ENCODE measurements at regions not wholly inside any gene's neighbourhood (a gene's known extent, or its start where the extent isn't known, plus 50 kb on each side); places are given as distances from the start of the nearest gene placed in this dataset.

- 41 to 57% methylated on average over 11 to 14 of the region's 15 CpGs for WGBS, 2 donors (ENCODE audit: low coverage in 1 of 2)
- H3K36me3 ChIP-seq, result no peaks in the 10 kb centered on the region
- ATAC-seq, result no peak
- peaks cover 0 to 4% (median 0%) of the 10 kb centered on the region in 3 donors for H3K9me3 ChIP-seq
- H3K27ac ChIP-seq, result no peak overlapping the region
- H3K4me1 ChIP-seq, result no peaks in the 10 kb centered on the region
- no peak overlapping the region for H3K4me3 ChIP-seq
- H3K27me3 ChIP-seq, result no peaks in the 10 kb centered on the region
- TF ChIP-seq POLR2AphosphoS5 (IDR thresholded peaks at IDR 0.05) (no peak), CTCF (IDR thresholded peaks at IDR 0.05) (no peak)
Measured at GRCh38 chr10:2476218-2476811, 591.0 kb upstream of the PFKP start.

GRCh38 chr10:2475711-2476217 is 591.6 kb upstream of the PFKP start:
- no peak for ATAC-seq
- no peaks in the 10 kb centered on the region for H3K27me3 ChIP-seq
- no peaks in the 10 kb centered on the region for H3K36me3 ChIP-seq
- no peak for TF ChIP-seq POLR2A (IDR thresholded peaks at IDR 0.05)
- H3K4me1 ChIP-seq, result no peaks in the 10 kb centered on the region
- H3K27ac ChIP-seq, result no peak overlapping the region
- WGBS, 2 donors (ENCODE audit: low coverage in 1 of 2), result 26 to 46% methylated on average over 6 of the region's 6 CpGs
- H3K9me3 ChIP-seq, result peaks cover 0 to 4% (median 0%) of the 10 kb centered on the region in 3 donors
- no peak overlapping the region for H3K4me3 ChIP-seq

GRCh38 chr10:2471811-2472210 is 595.5 kb upstream of the PFKP start:
- peaks cover 0 to 4% (median 0%) of the 10 kb centered on the region in 3 donors for H3K9me3 ChIP-seq
- 48 to 50% methylated on average over 1 of the region's 1 CpG for WGBS, 2 donors (ENCODE audit: low coverage in 1 of 2)
- ATAC-seq, result no peak

GRCh38 chr10:2469802-2470201 is 597.5 kb upstream of the PFKP start:
- Histone ChIP-seq H3K27me3 (no peaks in the 10 kb centered on the region), H3K27ac (no peak overlapping the region), H3K36me3 (no peaks in the 10 kb centered on the region), H3K9me3 (peaks cover 0 to 12% (median 0%) of the 10 kb centered on the region in 3 donors), H3K4me3 (no peak overlapping the region), H3K4me1 (no peaks in the 10 kb centered on the region)
- no peak for ATAC-seq
- TF ChIP-seq POLR2A (IDR thresholded peaks at IDR 0.05) (no peak), EP300 (IDR thresholded peaks at IDR 0.05) (no peak), POLR2AphosphoS5 (IDR thresholded peaks at IDR 0.05) (no peak), CTCF (IDR thresholded peaks at IDR 0.05) (no peak)
- 34 to 37% methylated on average over 2 of the region's 2 CpGs for WGBS, 2 donors (ENCODE audit: low coverage in 1 of 2)

More at GRCh38 chr10:2471811-2472210, 595.5 kb upstream of the PFKP start:
- Histone ChIP-seq H3K4me1 (no peaks in the 10 kb centered on the region), H3K36me3 (no peaks in the 10 kb centered on the region), H3K27ac (no peak overlapping the region), H3K27me3 (no peaks in the 10 kb centered on the region), H3K4me3 (no peak overlapping the region)
- no peak for TF ChIP-seq POLR2A (IDR thresholded peaks at IDR 0.05)
- TF ChIP-seq POLR2AphosphoS5 (IDR thresholded peaks at IDR 0.05), result no peak
- no peak for TF ChIP-seq CTCF (IDR thresholded peaks at IDR 0.05)
- TF ChIP-seq EP300 (IDR thresholded peaks at IDR 0.05), result no peak

- no peak for ATAC-seq
- Histone ChIP-seq H3K4me1 (no peaks in the 10 kb centered on the region), H3K27ac (no peak overlapping the region), H3K27me3 (no peaks in the 10 kb centered on the region), H3K4me3 (no peak overlapping the region), H3K9me3 (peaks cover 0 to 23% (median 0%) of the 10 kb centered on the region in 3 donors), H3K36me3 (no peaks in the 10 kb centered on the region)
- TF ChIP-seq EP300 (IDR thresholded peaks at IDR 0.05) (no peak), POLR2AphosphoS5 (IDR thresholded peaks at IDR 0.05) (no peak), CTCF (IDR thresholded peaks at IDR 0.05) (no peak), POLR2A (IDR thresholded peaks at IDR 0.05) (no peak)
Measured at GRCh38 chr10:2464483-2464882, 602.9 kb upstream of the PFKP start.
